SU-DHL-6 (cell line): ENCODE measurements at regions not wholly inside any gene's neighbourhood (a gene's known extent, or its start where the extent isn't known, plus 50 kb on each side); places are given as distances from the start of the nearest gene placed in this dataset.

Experiments
- CTCF ChIP-seq: fragments of 200-600 bp; sonication (generic); IDR thresholded peaks from one replicate; pipeline ENCODE4 v1.5.1; 2017; ENCODE audit warnings: antibody characterized with exemption, mild to moderate bottlenecking, low read length, moderate library complexity; ENCODE audit not compliant: insufficient read depth, poor library complexity, severe bottlenecking
- EZH2phosphoT487 ChIP-seq: fragments of 200-600 bp; sonication (generic), shearing (Covaris generic); conservative IDR thresholded peaks from 2 replicates; pipeline ENCODE4 v1.6.1; 2018; ENCODE audit warnings: mild to moderate bottlenecking, antibody characterized with exemption, low read length, moderate library complexity, mixed read lengths

- TF ChIP-seq CTCF (no peak), EZH2phosphoT487 (no peak)
These were observed 95.5 kb upstream of the DHX40 start for GRCh38 chr17:59469786-59470485.
